Mucosa of descending colon (tissue), 3 donors: ENCODE measurements at regions not wholly inside any gene's neighbourhood (a gene's known extent, or its start where the extent isn't known, plus 50 kb on each side); places are given as distances from the start of the nearest gene placed in this dataset.

Source experiments
- ATAC-seq: fragments of 200-7000 bp; cut with Tn5 transposase; one replicate; pipeline ENCODE4 v1.9.1; 2020; ENCODE audit warnings: mild to moderate bottlenecking, moderate library complexity
- DNase-seq, 3 donors: peaks; one replicate each; pipeline ENCODE4 v3.0.0-alpha.2; 2020
- H3K36me3 ChIP-seq: fragments of 200-600 bp; one replicate; pipeline ENCODE4 v1.8.0; 2021; ENCODE audit warnings: low read depth, mild to moderate bottlenecking
- H3K4me1 ChIP-seq: fragments of 200-600 bp; one replicate; pipeline ENCODE4 v1.8.0; 2021; ENCODE audit warnings: low read depth, mild to moderate bottlenecking
- H3K4me3 ChIP-seq: fragments of 200-600 bp; one replicate; pipeline ENCODE4 v1.8.0; 2021; ENCODE audit warnings: mild to moderate bottlenecking
- H3K9me3 ChIP-seq: fragments of 200-600 bp; one replicate; pipeline ENCODE4 v1.8.0; 2021; ENCODE audit warnings: mild to moderate bottlenecking
- CTCF ChIP-seq: fragments of 200-600 bp; IDR thresholded peaks from one replicate; pipeline ENCODE4 v1.8.0; 2022; ENCODE audit warnings: antibody characterized with exemption, mild to moderate bottlenecking
- intact Hi-C, 2 donors: fragments of 100-400 bp; cut with DNase I in 1 of 2; cut with micrococcal nuclease in 1 of 2; formaldehyde crosslinking; loops; one replicate each; pipeline versions ENCODE4 v1.11.0 to v1.11.1; 2022; cut with DNase I, micrococcal nuclease
- donor health status: DM: no; HTN: no; CAD: no; lungs with moderate emphysema.
- donor health status: DM: no; HTN: no; CAD: no.
- donor health status: DM: no; HTN: yes; CAD: no.

- H3K4me3 ChIP-seq, result no peak overlapping the region
- intact Hi-C loops, result no loop called here
- DNase-seq (no peak), ATAC-seq (no peak)
- H3K4me1 ChIP-seq, result no peaks in the 10 kb centered on the region
- H3K9me3 ChIP-seq, result no peaks in the 10 kb centered on the region
- no peaks in the 10 kb centered on the region for H3K36me3 ChIP-seq
- no peak for TF ChIP-seq CTCF
Measured at GRCh38 chr4:15314974-15315373, 112.9 kb upstream of the C1QTNF7 start.

- no peak for ATAC-seq
- Histone ChIP-seq H3K4me3 (no peak overlapping the region), H3K36me3 (no peaks in the 10 kb centered on the region), H3K9me3 (no peaks in the 10 kb centered on the region), H3K4me1 (no peaks in the 10 kb centered on the region)
- TF ChIP-seq CTCF, result no peak
- no peak for DNase-seq
- intact Hi-C loops, result no loop called here
Measured at GRCh38 chr4:15317246-15317645, 110.6 kb upstream of the C1QTNF7 start.

GRCh38 chr4:15318621-15319348 lies 109.0 kb upstream of the C1QTNF7 start:
- no peaks in the 10 kb centered on the region for H3K9me3 ChIP-seq
- no peak overlapping the region for H3K4me3 ChIP-seq
- no peak for ATAC-seq
- no peak for DNase-seq
- no peak for TF ChIP-seq CTCF
- intact Hi-C loops, result no loop called here
- H3K4me1 ChIP-seq, result no peaks in the 10 kb centered on the region
- H3K36me3 ChIP-seq, result no peaks in the 10 kb centered on the region

GRCh38 chr4:15320121-15320678 lies 107.6 kb upstream of the C1QTNF7 start:
- ATAC-seq (no peak), DNase-seq (no peak)
- no peak overlapping the region for H3K4me3 ChIP-seq
- no peaks in the 10 kb centered on the region for H3K36me3 ChIP-seq
- no peak for TF ChIP-seq CTCF
- no peaks in the 10 kb centered on the region for H3K9me3 ChIP-seq
- intact Hi-C loops, result no loop called here
- H3K4me1 ChIP-seq, result no peaks in the 10 kb centered on the region

- intact Hi-C loops, result no loop called here
- H3K4me1 ChIP-seq, result no peaks in the 10 kb centered on the region
- TF ChIP-seq CTCF, result no peak
Measured at GRCh38 chr4:15322006-15322405, 105.8 kb upstream of the C1QTNF7 start.

More at GRCh38 chr4:15322006-15322405, 105.8 kb upstream of the C1QTNF7 start:
- Histone ChIP-seq H3K9me3 (no peaks in the 10 kb centered on the region), H3K36me3 (no peaks in the 10 kb centered on the region), H3K4me3 (no peak overlapping the region)
- ATAC-seq (no peak), DNase-seq (no peak)
